H1 (cell line): ENCODE measurements at regions not wholly inside any gene's neighbourhood (a gene's known extent, or its start where the extent isn't known, plus 50 kb on each side); places are given as distances from the start of the nearest gene placed in this dataset.

Source experiments
- CTCF ChIA-PET: fragments of 300-600 bp; sonication (Branson Sonifier 250); formaldehyde crosslinking; loops from one replicate; lab custom pipeline; 2021; ENCODE audit not compliant: partially characterized antibody; lab: Charles Lee
- POLR2A ChIA-PET: fragments of 300-600 bp; sonication (Branson Sonifier 250); formaldehyde crosslinking; loops from one replicate; lab custom pipeline; 2021; ENCODE audit warnings: inconsistent platforms; ENCODE audit not compliant: partially characterized antibody; lab: Charles Lee
- DNase-seq, 2 experiments: peaks; one replicate each; pipeline versions ENCODE4 v3.0.0 to v3.0.0-alpha.2; 2010 to 2022; ENCODE audit warnings: low spot score in 2 of 2, low read depth in 1 of 2, mixed read lengths in 1 of 2
- FAIRE-seq: peaks from 2 replicates; lab custom pipeline; 2011; peaks lifted over from hg19 to GRCh38; lab: Jason Lieb, UNC
- H2AFZ ChIP-seq: 2 replicates; pipeline ENCODE4 v1.8.1; 2012; ENCODE audit warnings: low read length, inconsistent platforms
- H2AK5ac ChIP-seq: 2 replicates; pipeline ENCODE4 v1.6.1; 2013; ENCODE audit warnings: low read depth, low read length
- H2BK120ac ChIP-seq: replicated peaks from 2 replicates; pipeline ENCODE3; 2013; ENCODE audit warnings: low read depth, low read length, inconsistent platforms
- H2BK12ac ChIP-seq: 2 replicates; pipeline ENCODE4 v1.6.1; 2013; ENCODE audit warnings: low read depth, low read length
- H2BK15ac ChIP-seq: 2 replicates; pipeline ENCODE4 v1.6.1; 2013; ENCODE audit warnings: low read length
- H2BK20ac ChIP-seq: 2 replicates; pipeline ENCODE4 v1.6.1; 2013; ENCODE audit warnings: low read length
- H2BK5ac ChIP-seq: 2 replicates; pipeline ENCODE4 v1.6.1; 2013; ENCODE audit warnings: low read depth, low read length
- H3K14ac ChIP-seq: 2 replicates; pipeline ENCODE4 v1.6.1; 2013; ENCODE audit warnings: inconsistent platforms; ENCODE audit not compliant: insufficient read length
- H3K18ac ChIP-seq: 2 replicates; pipeline ENCODE4 v1.6.1; 2013; ENCODE audit warnings: low read length; ENCODE audit errors: extremely low read depth
- H3K23ac ChIP-seq: 2 replicates; pipeline ENCODE4 v1.6.1; 2013; ENCODE audit warnings: inconsistent platforms; ENCODE audit not compliant: insufficient read length
- H3K23me2 ChIP-seq: 2 replicates; pipeline ENCODE4 v1.6.1; 2013; ENCODE audit warnings: low read depth, low read length
- H3K27ac ChIP-seq: 2 replicates; pipeline ENCODE4 v1.6.1; 2011; ENCODE audit warnings: low read depth, low read length, inconsistent platforms
- H3K27me3 ChIP-seq, 4 experiments: replicated peaks in 1 of 4; 1 replicate in 1 of 4; 2 replicates in 3 of 4; pipeline versions ENCODE4 v1.6.1 to v1.8.1; 2011 to 2013; ENCODE audit warnings: low read length in 3 of 4, mild to moderate bottlenecking in 3 of 4, inconsistent platforms in 2 of 4, mixed read lengths in 2 of 4, moderate library complexity in 1 of 4; ENCODE audit not compliant: control insufficient read depth in 3 of 4, insufficient read depth in 3 of 4; ENCODE audit errors: extremely low read depth in 1 of 4
- H3K36me3 ChIP-seq, 4 experiments: 2 replicates each; pipeline versions ENCODE4 v1.6.1 to v1.8.1; 2011 to 2013; ENCODE audit warnings: mild to moderate bottlenecking in 4 of 4, low read length in 3 of 4, moderate library complexity in 2 of 4, control low read depth in 1 of 4, inconsistent platforms in 1 of 4; ENCODE audit not compliant: insufficient read depth in 4 of 4, control insufficient read depth in 2 of 4
- H3K4ac ChIP-seq: replicated peaks from 2 replicates; pipeline ENCODE3; 2013; ENCODE audit warnings: low read length, low read depth, mixed read lengths, inconsistent platforms; ENCODE audit not compliant: insufficient read length
- H3K4me1 ChIP-seq, 4 experiments: replicated peaks in 1 of 4; 1 replicate in 1 of 4; 2 replicates in 3 of 4; pipeline versions ENCODE4 v1.6.1 to v1.8.1; 2011 to 2013; ENCODE audit warnings: low read length in 3 of 4, inconsistent platforms in 2 of 4, mixed read lengths in 1 of 4; ENCODE audit not compliant: insufficient read depth in 4 of 4, control insufficient read depth in 3 of 4
- H3K4me2 ChIP-seq, 2 experiments: 2 replicates each; pipeline versions ENCODE4 v1.6.1 to v1.8.1; 2011 to 2013; ENCODE audit warnings: low read depth in 2 of 2, low read length in 2 of 2, control low read depth in 1 of 2, inconsistent platforms in 1 of 2, mild to moderate bottlenecking in 1 of 2; ENCODE audit not compliant: insufficient read depth in 1 of 2
- H3K4me3 ChIP-seq, 4 experiments: fragments of 200-600, 300-600 bp in 1 of 4; sonication (generic), shearing (Covaris generic), sonication (Bioruptor Twin) in 1 of 4; 2 replicates each; pipeline versions ENCODE4 v1.5.1 to v1.8.1; 2011 to 2016; ENCODE audit warnings: low read length in 4 of 4, low read depth in 3 of 4, control low read depth in 2 of 4, inconsistent platforms in 2 of 4, mild to moderate bottlenecking in 2 of 4, mixed read lengths in 1 of 4, moderate library complexity in 1 of 4; ENCODE audit not compliant: insufficient read depth in 2 of 4; ENCODE audit errors: extremely low read depth in 1 of 4
- H3K56ac ChIP-seq: replicated peaks from 2 replicates; pipeline ENCODE3; 2013; ENCODE audit warnings: low read depth, mild to moderate bottlenecking, mixed read lengths, low read length, inconsistent platforms; ENCODE audit not compliant: insufficient read length
- H3K79me1 ChIP-seq: 2 replicates; pipeline ENCODE4 v1.6.1; 2013; ENCODE audit warnings: low read depth, low read length, control low read depth
- H3K79me2 ChIP-seq, 2 experiments: 2 replicates each; pipeline versions ENCODE4 v1.6.1 to v1.8.1; 2012 to 2013; ENCODE audit warnings: low read length in 2 of 2, mild to moderate bottlenecking in 2 of 2, inconsistent platforms in 1 of 2; ENCODE audit not compliant: insufficient read depth in 2 of 2, control insufficient read depth in 1 of 2
- H3K9ac ChIP-seq, 4 experiments: replicated peaks in 1 of 4; 1 replicate in 1 of 4; 2 replicates in 3 of 4; pipeline versions ENCODE4 v1.6.1 to v1.8.1; 2011 to 2013; ENCODE audit warnings: low read depth in 3 of 4, low read length in 3 of 4, control low read depth in 2 of 4, mild to moderate bottlenecking in 2 of 4, moderate library complexity in 2 of 4, inconsistent platforms in 1 of 4; ENCODE audit errors: extremely low read depth in 1 of 4
- H3K9me3 ChIP-seq, 2 experiments: 2 replicates each; pipeline versions ENCODE4 v1.6.1 to v1.8.1; 2012 to 2013; ENCODE audit warnings: mild to moderate bottlenecking in 2 of 2, moderate library complexity in 2 of 2, control low read depth in 1 of 2, inconsistent platforms in 1 of 2, low read depth in 1 of 2, low read length in 1 of 2, mixed read lengths in 1 of 2; ENCODE audit not compliant: insufficient read depth in 2 of 2
- H4K20me1 ChIP-seq, 2 experiments: replicated peaks in 1 of 2; 2 replicates each; pipeline versions ENCODE3 to v1.8.1; 2011 to 2013; ENCODE audit warnings: inconsistent platforms in 2 of 2, low read length in 2 of 2, mild to moderate bottlenecking in 1 of 2; ENCODE audit not compliant: insufficient read depth in 2 of 2, control insufficient read depth in 1 of 2
- H4K5ac ChIP-seq: 2 replicates; pipeline ENCODE4 v1.6.1; 2013; ENCODE audit warnings: low read length, low read depth, mixed read lengths, inconsistent platforms; ENCODE audit not compliant: insufficient read length
- H4K8ac ChIP-seq: 2 replicates; pipeline ENCODE4 v1.8.0; 2013; ENCODE audit warnings: mild to moderate bottlenecking, moderate library complexity, low read length, inconsistent platforms; ENCODE audit not compliant: insufficient read depth; ENCODE audit errors: extremely low read depth
- H4K91ac ChIP-seq: replicated peaks from 2 replicates; pipeline ENCODE3; 2013; ENCODE audit warnings: low read length, mixed read lengths, inconsistent platforms; ENCODE audit not compliant: insufficient read length
- JUND ChIP-seq: IDR thresholded peaks from 2 replicates; pipeline ENCODE4 v1.6.1; 2011; ENCODE audit warnings: mild to moderate bottlenecking, improper control_type of control experiment, low read length
- WGBS, 2 experiments: shearing (Covaris generic) in 1 of 2; methylation state at CpG; one replicate each; pipeline versions ENCODE4 v1.1.6 to v1.1.7; 2013 to 2015; ENCODE audit warnings: low lambda C conversion rate in 2 of 2, mixed read lengths in 2 of 2, inconsistent platforms in 1 of 2, low coverage in 1 of 2, missing lambda C conversion rate in 1 of 2; ENCODE audit not compliant: insufficient replicate concordance in 2 of 2, insufficient coverage in 1 of 2, insufficient read length in 1 of 2; ENCODE audit errors: extremely low coverage in 1 of 2, missing lambda C conversion rate in 1 of 2; 5-methylcytosine and 5-hydroxymethylcytosine counted together

DNA sequence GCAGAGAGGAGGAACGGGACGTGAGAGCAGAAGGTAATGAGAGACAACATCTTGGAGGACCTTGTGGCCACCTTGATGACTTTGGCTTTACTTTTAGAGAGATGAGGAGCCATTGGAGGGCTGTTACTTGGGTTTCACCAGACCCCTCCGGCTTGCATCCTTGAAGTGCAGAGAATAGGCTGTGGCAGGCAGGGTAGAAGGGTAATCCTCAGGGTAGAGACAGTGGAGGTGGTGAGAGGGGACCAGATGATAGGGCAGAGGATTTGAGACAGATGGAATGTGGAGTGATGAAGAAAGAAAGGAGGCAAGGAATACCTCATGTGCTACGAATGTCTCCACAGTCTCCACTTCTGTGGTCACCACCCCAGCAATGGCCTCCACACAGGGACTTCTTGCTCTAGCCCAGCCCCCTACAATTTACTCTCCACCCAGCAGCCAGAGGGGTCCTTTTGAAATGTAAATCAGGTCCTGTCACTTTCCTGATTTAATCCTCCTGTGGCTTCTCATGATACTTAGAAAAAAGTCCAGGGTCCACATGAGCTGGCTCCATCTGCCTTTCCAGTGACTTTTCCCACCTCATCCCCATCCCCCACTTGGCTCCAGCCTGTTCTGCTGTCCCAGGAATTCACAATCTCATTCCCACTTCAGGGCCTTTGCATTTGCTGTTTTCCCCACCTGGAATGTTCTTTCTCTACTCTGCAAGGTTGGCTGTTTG, 115.0 kb downstream of the PJA1 start:
- Histone ChIP-seq H4K5ac (no peak overlapping the region), H2AK5ac (no peak overlapping the region), H3K4me3 (no peak overlapping the region), H3K4me2 (no peak overlapping the region), H4K91ac (no peak overlapping the region), H3K9ac (no peak overlapping the region), H3K56ac (no peak overlapping the region), H3K18ac (no peak overlapping the region), H3K14ac (no peak overlapping the region), H2BK12ac (no peak overlapping the region), H4K20me1 (no peaks in the 10 kb centered on the region), H3K27me3 (no peaks in the 10 kb centered on the region), H3K23ac (no peak overlapping the region), H2BK5ac (no peak overlapping the region), H2BK15ac (no peak overlapping the region), H3K36me3 (no peaks in the 10 kb centered on the region), H2AFZ (no peak overlapping the region), H2BK20ac (no peak overlapping the region), H2BK120ac (no peak overlapping the region), H4K8ac (no peak overlapping the region), H3K79me1 (no peaks in the 10 kb centered on the region), H3K27ac (no peak overlapping the region), H3K4me1 (no peaks in the 10 kb centered on the region; a peak in 1 of 7 replicates), H3K23me2 (no peaks in the 10 kb centered on the region), H3K9me3 (no peaks in the 10 kb centered on the region), H3K4ac (no peak overlapping the region), H3K79me2 (no peaks in the 10 kb centered on the region)
- POLR2A ChIA-PET: no interaction called here
- DNase-seq: peak in 1 of 2 experiments; percentile 4
- TF ChIP-seq JUND: no peak
- 89% methylated on average over 3 of the region's 4 CpGs; no CpG with 5 or more reads in 1 of the 2 experiments for WGBS, 2 experiments
- no peak for FAIRE-seq
- CTCF ChIA-PET: no interaction called here
